Mucosa of descending colon (tissue), 3 donors: ENCODE measurements at regions not wholly inside any gene's neighbourhood (a gene's known extent, or its start where the extent isn't known, plus 50 kb on each side); places are given as distances from the start of the nearest gene placed in this dataset.

Source experiments
- ATAC-seq: fragments of 200-7000 bp; cut with Tn5 transposase; one replicate; pipeline ENCODE4 v1.9.1; 2020; ENCODE audit warnings: mild to moderate bottlenecking, moderate library complexity
- DNase-seq, 3 donors: peaks; one replicate each; pipeline ENCODE4 v3.0.0-alpha.2; 2020
- H3K36me3 ChIP-seq: fragments of 200-600 bp; one replicate; pipeline ENCODE4 v1.8.0; 2021; ENCODE audit warnings: low read depth, mild to moderate bottlenecking
- H3K4me1 ChIP-seq: fragments of 200-600 bp; one replicate; pipeline ENCODE4 v1.8.0; 2021; ENCODE audit warnings: low read depth, mild to moderate bottlenecking
- H3K4me3 ChIP-seq: fragments of 200-600 bp; one replicate; pipeline ENCODE4 v1.8.0; 2021; ENCODE audit warnings: mild to moderate bottlenecking
- H3K9me3 ChIP-seq: fragments of 200-600 bp; one replicate; pipeline ENCODE4 v1.8.0; 2021; ENCODE audit warnings: mild to moderate bottlenecking
- CTCF ChIP-seq: fragments of 200-600 bp; IDR thresholded peaks from one replicate; pipeline ENCODE4 v1.8.0; 2022; ENCODE audit warnings: antibody characterized with exemption, mild to moderate bottlenecking
- intact Hi-C, 2 donors: fragments of 100-400 bp; cut with DNase I in 1 of 2; cut with micrococcal nuclease in 1 of 2; formaldehyde crosslinking; loops; one replicate each; pipeline versions ENCODE4 v1.11.0 to v1.11.1; 2022; cut with DNase I, micrococcal nuclease
- donor health status: DM: no; HTN: no; CAD: no; lungs with moderate emphysema.
- donor health status: DM: no; HTN: no; CAD: no.
- donor health status: DM: no; HTN: yes; CAD: no.

GRCh38 chr2:149931486-149931885, 343.9 kb upstream of the MMADHC start:
- DNase-seq (no peak), ATAC-seq (no peak)
- no peak overlapping the region for H3K4me3 ChIP-seq
- no peaks in the 10 kb centered on the region for H3K4me1 ChIP-seq
- no peaks in the 10 kb centered on the region for H3K36me3 ChIP-seq
- intact Hi-C loops, result no loop called here
- TF ChIP-seq CTCF, result no peak
- no peaks in the 10 kb centered on the region for H3K9me3 ChIP-seq

- H3K4me3 ChIP-seq, result no peak overlapping the region
- no peaks in the 10 kb centered on the region for H3K36me3 ChIP-seq
- TF ChIP-seq CTCF, result no peak
- H3K9me3 ChIP-seq, result no peaks in the 10 kb centered on the region
- H3K4me1 ChIP-seq, result no peaks in the 10 kb centered on the region
- DNase-seq (no peak), ATAC-seq (no peak)
- intact Hi-C loops, result no loop called here
Measured at GRCh38 chr2:149928011-149928410, 340.4 kb upstream of the MMADHC start.

GRCh38 chr2:149926149-149926548, 338.6 kb upstream of the MMADHC start:
- TF ChIP-seq CTCF, result no peak

GRCh38 chr2:149924549-149925213, 337.1 kb upstream of the MMADHC start:
- DNase-seq (no peak), ATAC-seq (no peak)
- H3K36me3 ChIP-seq, result no peaks in the 10 kb centered on the region
- no peak for TF ChIP-seq CTCF
- H3K4me1 ChIP-seq, result no peaks in the 10 kb centered on the region
- peaks cover 5% of the 10 kb centered on the region for H3K9me3 ChIP-seq
- intact Hi-C loops, result no loop called here
- H3K4me3 ChIP-seq, result no peak overlapping the region

More at GRCh38 chr2:149926149-149926548, 338.6 kb upstream of the MMADHC start:
- DNase-seq (no peak), ATAC-seq (no peak)
- Histone ChIP-seq H3K9me3 (no peaks in the 10 kb centered on the region), H3K36me3 (no peaks in the 10 kb centered on the region), H3K4me1 (no peaks in the 10 kb centered on the region), H3K4me3 (no peak overlapping the region)
- intact Hi-C loops, result no loop called here

- Histone ChIP-seq H3K4me1 (no peaks in the 10 kb centered on the region), H3K9me3 (peaks cover 5% of the 10 kb centered on the region), H3K4me3 (no peak overlapping the region), H3K36me3 (no peaks in the 10 kb centered on the region)
- intact Hi-C loops, result no loop called here
- DNase-seq, result no peak
- no peak for TF ChIP-seq CTCF
- ATAC-seq, result no peak
Measured at GRCh38 chr2:149924028-149924427, 336.5 kb upstream of the MMADHC start.
